HCT116 (cell line): ENCODE measurements at regions not wholly inside any gene's neighbourhood (a gene's known extent, or its start where the extent isn't known, plus 50 kb on each side); places are given as distances from the start of the nearest gene placed in this dataset.

Experiments
- ATAC-seq: fragments of 200-7000 bp; cut with Tn5 transposase; 2 replicates; pipeline ENCODE4 v1.9.1; 2020; ENCODE audit warnings: mild to moderate bottlenecking, moderate library complexity
- BruUV-seq: library from RNA; stranded (reverse); fragments of 400-500 nt; replicated peaks from 2 replicates; lab custom pipeline; 2021; lab: Mats Ljungman, UMichigan
- CTCF ChIA-PET: fragments of 300-600 bp; sonication (Branson Sonifier 250); formaldehyde crosslinking; loops from one replicate; lab custom pipeline; 2021; ENCODE audit warnings: antibody characterized with exemption; lab: Charles Lee
- POLR2A ChIA-PET: fragments of 300-600, 350-600 bp; sonication (Branson Sonifier 250); formaldehyde crosslinking; loops from one replicate; lab custom pipeline; 2021; ENCODE audit warnings: antibody characterized with exemption; lab: Charles Lee
- RAD21 ChIA-PET, 2 experiments: fragments of 300-600 bp; sonication (Branson Sonifier 250); formaldehyde crosslinking; loops; one replicate each; lab custom pipeline; 2023; ENCODE audit warnings: low total read pairs in 2 of 2; ENCODE audit not compliant: uncharacterized antibody in 2 of 2, unreplicated experiment in 2 of 2, low non-redundant PET in 1 of 2; lab: Charles Lee
- DNase-seq: peaks from one replicate; pipeline ENCODE4 v3.0.0-alpha.2; 2010; ENCODE audit warnings: low read depth, low spot score
- H2AFZ ChIP-seq: fragments of 200-600 bp; shearing (Covaris generic), sonication (generic); 2 replicates; pipeline ENCODE4 v1.6.1; 2017; ENCODE audit warnings: low read depth, mixed run types, mixed read lengths, antibody characterized with exemption, low read length; ENCODE audit not compliant: poor library complexity, severe bottlenecking
- H3K27ac ChIP-seq: 2 replicates; pipeline ENCODE4 v1.5.1; 2012; ENCODE audit warnings: low read depth, low read length
- H3K27me3 ChIP-seq: fragments of 200-600 bp; sonication (generic); 2 replicates; pipeline ENCODE4 v1.6.1; 2016; ENCODE audit warnings: mixed run types, low read length, mixed read lengths; ENCODE audit not compliant: insufficient read depth
- H3K36me3 ChIP-seq, 2 experiments: fragments of 200-500 bp in 1 of 2; fragments of 200-600 bp in 1 of 2; sonication (Bioruptor generic) in 1 of 2; sonication (generic) in 1 of 2; 2 replicates each; pipeline versions ENCODE4 v1.5.1 to v1.6.1; 2014 to 2016; ENCODE audit warnings: low read length in 2 of 2, inconsistent platforms in 1 of 2, mixed read lengths in 1 of 2, mixed run types in 1 of 2; ENCODE audit not compliant: insufficient read depth in 2 of 2, control insufficient read depth in 1 of 2
- H3K4me1 ChIP-seq, 2 experiments: fragments of 200-600 bp in 1 of 2; sonication (generic) in 1 of 2; 2 replicates each; pipeline versions ENCODE4 v1.5.1 to v1.6.1; 2012 to 2017; ENCODE audit warnings: low read length in 2 of 2, inconsistent platforms in 1 of 2, mild to moderate bottlenecking in 1 of 2, mixed read lengths in 1 of 2, mixed run types in 1 of 2, moderate library complexity in 1 of 2; ENCODE audit not compliant: insufficient read depth in 2 of 2, control insufficient read depth in 1 of 2
- H3K4me2 ChIP-seq: fragments of 200-600 bp; sonication (generic); 2 replicates; pipeline ENCODE4 v1.6.1; 2017; ENCODE audit warnings: mixed run types, low read length, mixed read lengths
- H3K4me3 ChIP-seq, 2 experiments: fragments of 200-600 bp in 1 of 2; sonication (generic) in 1 of 2; replicated peaks in 1 of 2; 2 replicates each; pipeline ENCODE4 v1.5.1; 2011 to 2016; ENCODE audit warnings: low read length in 2 of 2, control low read depth in 1 of 2, low read depth in 1 of 2, mild to moderate bottlenecking in 1 of 2, mixed read lengths in 1 of 2, mixed run types in 1 of 2
- H3K79me2 ChIP-seq: fragments of 200-600 bp; sonication (generic); 2 replicates; pipeline ENCODE4 v1.6.1; 2017; ENCODE audit warnings: mild to moderate bottlenecking, mixed run types, low read length, moderate library complexity, mixed read lengths; ENCODE audit not compliant: insufficient read depth
- H3K9ac ChIP-seq: fragments of 200-600 bp; sonication (generic); 2 replicates; pipeline ENCODE4 v1.6.1; 2016; ENCODE audit warnings: low read length, mixed read lengths
- H3K9me2 ChIP-seq: fragments of 200-600 bp; sonication (generic), shearing (Covaris generic); 2 replicates; pipeline ENCODE4 v1.6.1; 2017; ENCODE audit warnings: mixed run types, mild to moderate bottlenecking, moderate library complexity; ENCODE audit not compliant: insufficient read depth
- H3K9me3 ChIP-seq, 2 experiments: fragments of 200-500 bp in 1 of 2; fragments of 200-600 bp in 1 of 2; sonication (Bioruptor generic) in 1 of 2; sonication (generic) in 1 of 2; 2 replicates each; pipeline ENCODE4 v1.6.1; 2014 to 2017; ENCODE audit warnings: low read length in 2 of 2, mixed read lengths in 2 of 2, inconsistent platforms in 1 of 2, low read depth in 1 of 2, mild to moderate bottlenecking in 1 of 2, mixed run types in 1 of 2, moderate library complexity in 1 of 2; ENCODE audit not compliant: control insufficient read depth in 1 of 2, insufficient read depth in 1 of 2
- H4K20me1 ChIP-seq: fragments of 200-600 bp; sonication (generic), shearing (Covaris generic); 2 replicates; pipeline ENCODE4 v1.6.1; 2017; ENCODE audit warnings: mixed run types, mild to moderate bottlenecking, moderate library complexity; ENCODE audit not compliant: insufficient read depth
- CEBPB ChIP-seq: IDR thresholded peaks from 2 replicates; pipeline ENCODE4 v1.6.1; 2012; ENCODE audit warnings: low read depth
- EGR1 ChIP-seq: IDR thresholded peaks from 2 replicates; pipeline ENCODE4 v1.6.1; 2012; ENCODE audit warnings: low read depth
- ELF1 ChIP-seq: IDR thresholded peaks from 2 replicates; pipeline ENCODE4 v1.6.1; 2012; ENCODE audit warnings: low read depth, borderline replicate concordance
- EZH2 ChIP-seq: fragments of 200-600 bp; sonication (generic); IDR thresholded peaks from 2 replicates; pipeline ENCODE4 v1.6.1; 2017; ENCODE audit warnings: antibody characterized with exemption, mixed run types
- EZH2phosphoT487 ChIP-seq: fragments of 200-600 bp; IDR thresholded peaks from 2 replicates; pipeline ENCODE4 v1.6.1; 2018; ENCODE audit warnings: antibody characterized with exemption, borderline replicate concordance
- FOSL1 ChIP-seq: IDR thresholded peaks from 2 replicates; pipeline ENCODE4 v1.6.1; 2012; ENCODE audit warnings: low read depth
- JUND ChIP-seq: IDR thresholded peaks from 2 replicates; pipeline ENCODE4 v1.6.1; 2012
- POLR2A ChIP-seq: IDR thresholded peaks from 2 replicates; pipeline ENCODE4 v1.7.0; 2011; ENCODE audit warnings: borderline replicate concordance; ENCODE audit not compliant: insufficient read depth, insufficient read length; ENCODE audit errors: extremely low read depth
- RAD21 ChIP-seq: IDR thresholded peaks from 2 replicates; pipeline ENCODE4 v1.6.1; 2012; ENCODE audit warnings: low read depth, mild to moderate bottlenecking
- SIN3A ChIP-seq: IDR thresholded peaks from 2 replicates; pipeline ENCODE4 v1.6.1; 2012; ENCODE audit warnings: low read depth
- SP1 ChIP-seq: IDR thresholded peaks from 2 replicates; pipeline ENCODE4 v1.6.1; 2012; ENCODE audit warnings: low read depth
- SRF ChIP-seq: IDR thresholded peaks from 2 replicates; pipeline ENCODE4 v1.6.1; 2012; ENCODE audit warnings: low read depth
- YY1 ChIP-seq: IDR thresholded peaks from 2 replicates; pipeline ENCODE4 v1.6.1; 2011; ENCODE audit warnings: low read length, low read depth, moderate library complexity, mild to moderate bottlenecking; ENCODE audit not compliant: insufficient replicate concordance; ENCODE audit errors: extremely low read depth
- ZNF274 ChIP-seq: fragments of 200-500 bp; sonication (Bioruptor generic); IDR thresholded peaks from 2 replicates; pipeline ENCODE4 v1.6.1; 2014; ENCODE audit warnings: mild to moderate bottlenecking, low read depth, low read length, inconsistent platforms
- intact Hi-C: fragments of 100-400 bp; cut with micrococcal nuclease; formaldehyde crosslinking; loops from 2 replicates; pipeline ENCODE4 v1.10.0; 2022
- TF ChIP-seq, protein P1 (sequence below): IDR thresholded peaks from 2 replicates; pipeline ENCODE4 v1.6.1; 2011; ENCODE audit warnings: mild to moderate bottlenecking, low read length, moderate library complexity; ENCODE audit not compliant: insufficient replicate concordance; ENCODE audit errors: extremely low read depth
- TF ChIP-seq, protein P2 (sequence below): IDR thresholded peaks from 2 replicates; pipeline ENCODE4 v1.6.1; 2012; ENCODE audit warnings: low read depth
- TF ChIP-seq, protein P3 (sequence below): IDR thresholded peaks from 2 replicates; pipeline ENCODE4 v1.6.1; 2012

DNA sequence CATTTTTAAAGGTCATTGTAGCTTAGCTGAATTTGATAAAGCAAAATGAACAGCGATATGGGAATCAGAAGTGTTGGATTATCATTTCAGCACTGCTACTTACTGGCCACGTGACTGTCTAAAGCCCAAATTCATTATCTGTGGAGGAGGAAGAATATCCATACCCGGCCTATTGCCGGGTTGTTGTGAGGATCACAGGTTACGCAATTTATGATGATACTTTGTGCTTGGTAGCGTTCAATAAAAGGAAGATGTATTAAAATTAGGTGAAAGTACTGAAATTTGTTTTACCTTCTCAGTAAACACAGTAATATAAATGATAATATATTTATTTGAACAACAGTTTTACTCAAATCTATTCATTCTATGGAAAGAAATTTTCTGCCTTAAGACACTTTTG, 1540.2 kb downstream of the ADGRL3 start:
- DNase-seq = no peak
- intact Hi-C loops = no loop called here
- ATAC-seq = no peak

More for the DNA sequence above, 1540.2 kb downstream of the ADGRL3 start:
- CTCF ChIA-PET = no interaction called here
- H3K4me1 ChIP-seq = no peaks in the 10 kb centered on the region
- H3K4me3 ChIP-seq = no peak overlapping the region
- no peaks in the 10 kb centered on the region for H3K36me3 ChIP-seq
- H2AFZ ChIP-seq = no peak overlapping the region
- no peaks in the 10 kb centered on the region for H3K9me2 ChIP-seq
- TF ChIP-seq ELF1 (no peak), SP1 (no peak), FOSL1 (no peak), CEBPB (no peak), POLR2A (no peak), RAD21 (no peak), EZH2phosphoT487 (no peak), SRF (no peak), EZH2 (no peak), SIN3A (no peak), ZNF274 (no peak), YY1 (no peak), JUND (no peak), EGR1 (no peak)
- TF ChIP-seq, protein P1, sequence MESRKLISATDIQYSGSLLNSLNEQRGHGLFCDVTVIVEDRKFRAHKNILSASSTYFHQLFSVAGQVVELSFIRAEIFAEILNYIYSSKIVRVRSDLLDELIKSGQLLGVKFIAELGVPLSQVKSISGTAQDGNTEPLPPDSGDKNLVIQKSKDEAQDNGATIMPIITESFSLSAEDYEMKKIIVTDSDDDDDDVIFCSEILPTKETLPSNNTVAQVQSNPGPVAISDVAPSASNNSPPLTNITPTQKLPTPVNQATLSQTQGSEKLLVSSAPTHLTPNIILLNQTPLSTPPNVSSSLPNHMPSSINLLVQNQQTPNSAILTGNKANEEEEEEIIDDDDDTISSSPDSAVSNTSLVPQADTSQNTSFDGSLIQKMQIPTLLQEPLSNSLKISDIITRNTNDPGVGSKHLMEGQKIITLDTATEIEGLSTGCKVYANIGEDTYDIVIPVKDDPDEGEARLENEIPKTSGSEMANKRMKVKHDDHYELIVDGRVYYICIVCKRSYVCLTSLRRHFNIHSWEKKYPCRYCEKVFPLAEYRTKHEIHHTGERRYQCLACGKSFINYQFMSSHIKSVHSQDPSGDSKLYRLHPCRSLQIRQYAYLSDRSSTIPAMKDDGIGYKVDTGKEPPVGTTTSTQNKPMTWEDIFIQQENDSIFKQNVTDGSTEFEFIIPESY = no peak
- TF ChIP-seq, protein P2, sequence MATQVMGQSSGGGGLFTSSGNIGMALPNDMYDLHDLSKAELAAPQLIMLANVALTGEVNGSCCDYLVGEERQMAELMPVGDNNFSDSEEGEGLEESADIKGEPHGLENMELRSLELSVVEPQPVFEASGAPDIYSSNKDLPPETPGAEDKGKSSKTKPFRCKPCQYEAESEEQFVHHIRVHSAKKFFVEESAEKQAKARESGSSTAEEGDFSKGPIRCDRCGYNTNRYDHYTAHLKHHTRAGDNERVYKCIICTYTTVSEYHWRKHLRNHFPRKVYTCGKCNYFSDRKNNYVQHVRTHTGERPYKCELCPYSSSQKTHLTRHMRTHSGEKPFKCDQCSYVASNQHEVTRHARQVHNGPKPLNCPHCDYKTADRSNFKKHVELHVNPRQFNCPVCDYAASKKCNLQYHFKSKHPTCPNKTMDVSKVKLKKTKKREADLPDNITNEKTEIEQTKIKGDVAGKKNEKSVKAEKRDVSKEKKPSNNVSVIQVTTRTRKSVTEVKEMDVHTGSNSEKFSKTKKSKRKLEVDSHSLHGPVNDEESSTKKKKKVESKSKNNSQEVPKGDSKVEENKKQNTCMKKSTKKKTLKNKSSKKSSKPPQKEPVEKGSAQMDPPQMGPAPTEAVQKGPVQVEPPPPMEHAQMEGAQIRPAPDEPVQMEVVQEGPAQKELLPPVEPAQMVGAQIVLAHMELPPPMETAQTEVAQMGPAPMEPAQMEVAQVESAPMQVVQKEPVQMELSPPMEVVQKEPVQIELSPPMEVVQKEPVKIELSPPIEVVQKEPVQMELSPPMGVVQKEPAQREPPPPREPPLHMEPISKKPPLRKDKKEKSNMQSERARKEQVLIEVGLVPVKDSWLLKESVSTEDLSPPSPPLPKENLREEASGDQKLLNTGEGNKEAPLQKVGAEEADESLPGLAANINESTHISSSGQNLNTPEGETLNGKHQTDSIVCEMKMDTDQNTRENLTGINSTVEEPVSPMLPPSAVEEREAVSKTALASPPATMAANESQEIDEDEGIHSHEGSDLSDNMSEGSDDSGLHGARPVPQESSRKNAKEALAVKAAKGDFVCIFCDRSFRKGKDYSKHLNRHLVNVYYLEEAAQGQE = no peak
- TF ChIP-seq, protein P3, sequence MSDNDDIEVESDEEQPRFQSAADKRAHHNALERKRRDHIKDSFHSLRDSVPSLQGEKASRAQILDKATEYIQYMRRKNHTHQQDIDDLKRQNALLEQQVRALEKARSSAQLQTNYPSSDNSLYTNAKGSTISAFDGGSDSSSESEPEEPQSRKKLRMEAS = no peak
- TF ChIP-seq, all 23 proteins: peak for 0
- no peak overlapping the region for H3K4me2 ChIP-seq
- RAD21 ChIA-PET = no interaction called here
- H3K27ac ChIP-seq = no peak overlapping the region
- POLR2A ChIA-PET = no interaction called here
- no peaks in the 10 kb centered on the region for H3K79me2 ChIP-seq
- H3K9ac ChIP-seq = no peak overlapping the region
- no TSS peak for BruUV-seq
- H3K27me3 ChIP-seq = no peaks in the 10 kb centered on the region
- no peaks in the 10 kb centered on the region for H4K20me1 ChIP-seq
- H3K9me3 ChIP-seq = peaks cover 0 to 3% of the 10 kb centered on the region in 2 experiments; a peak in 1 of 4 replicates
